GM18873 (cell line): ENCODE measurements at regions not wholly inside any gene's neighbourhood (a gene's known extent, or its start where the extent isn't known, plus 50 kb on each side); places are given as distances from the start of the nearest gene placed in this dataset.

Source experiments
- ATAC-seq: cut with Tn5 transposase; IDR thresholded peaks from one replicate; pipeline ENCODE4 v1.9.1; 2021; ENCODE audit warnings: mild to moderate bottlenecking, moderate library complexity, moderate number of reproducible peaks; ENCODE audit not compliant: unreplicated experiment, low FRiP score

DNA sequence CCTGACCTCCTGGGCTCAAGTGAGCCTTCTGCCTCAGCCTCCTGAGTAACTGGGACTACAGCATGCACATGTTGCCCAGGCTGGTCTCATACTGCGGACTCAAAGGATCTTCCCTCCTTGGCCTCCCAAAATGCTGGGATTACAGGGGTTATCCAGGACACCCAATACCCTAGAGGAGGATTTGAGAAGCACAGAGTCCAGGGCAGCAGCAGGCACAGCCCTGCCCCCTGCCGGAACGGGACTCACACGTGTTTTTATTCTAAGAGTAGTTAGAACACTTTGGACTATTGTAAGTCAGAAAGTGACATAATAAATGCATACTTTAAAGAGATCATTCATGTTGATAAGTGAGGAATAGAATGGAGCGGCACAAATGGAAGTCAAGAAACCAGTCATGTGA, 80.2 kb downstream of the C6orf118 start:
- no peak for ATAC-seq

GRCh38 chr6:165227644-165228329, 81.6 kb downstream of the C6orf118 start:
- ATAC-seq: no peak

DNA sequence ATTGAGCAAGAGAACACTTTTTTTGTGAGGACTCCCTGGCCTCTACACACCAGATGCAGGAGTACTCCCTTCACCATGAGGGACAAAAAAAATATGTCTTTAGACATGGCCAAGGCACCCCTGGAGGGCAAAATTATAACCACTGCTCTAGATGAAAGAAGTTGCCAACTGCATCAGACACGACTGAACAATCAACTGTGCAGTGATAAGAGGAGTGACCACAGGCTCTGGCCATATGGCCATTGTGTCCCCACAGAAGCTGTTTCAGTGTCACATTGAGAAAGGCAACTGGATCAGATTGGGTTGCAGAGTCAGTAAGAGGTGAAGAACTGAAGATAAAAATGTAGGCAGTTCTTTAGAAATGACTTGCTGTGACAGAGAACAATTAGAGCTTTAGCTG, 85.7 kb downstream of the C6orf118 start:
- no peak for ATAC-seq

DNA sequence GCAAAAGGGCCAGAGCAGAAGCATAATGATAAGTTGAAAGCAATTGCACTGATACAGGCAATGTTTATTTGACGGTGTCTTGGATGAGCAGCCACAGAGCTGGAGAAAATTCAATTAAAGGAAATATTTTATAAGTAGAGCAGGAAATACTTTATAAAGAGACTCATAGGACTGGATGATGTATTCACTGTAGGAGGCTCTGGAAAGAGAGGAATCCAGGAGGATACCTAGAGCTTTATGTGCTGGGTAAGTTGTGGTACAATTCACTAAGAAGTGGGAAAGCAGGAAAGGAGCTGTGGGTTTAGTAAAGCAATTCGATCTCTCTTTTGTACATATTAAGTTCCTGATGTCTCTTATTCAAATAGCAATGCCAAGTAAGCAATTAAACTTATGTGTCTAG, 86.3 kb downstream of the C6orf118 start:
- ATAC-seq: no peak

- no peak for ATAC-seq
Measured at GRCh38 chr6:165222315-165223025, 86.9 kb downstream of the C6orf118 start.

- no peak for ATAC-seq
Measured at GRCh38 chr6:165220045-165220444, 89.4 kb downstream of the C6orf118 start.

DNA sequence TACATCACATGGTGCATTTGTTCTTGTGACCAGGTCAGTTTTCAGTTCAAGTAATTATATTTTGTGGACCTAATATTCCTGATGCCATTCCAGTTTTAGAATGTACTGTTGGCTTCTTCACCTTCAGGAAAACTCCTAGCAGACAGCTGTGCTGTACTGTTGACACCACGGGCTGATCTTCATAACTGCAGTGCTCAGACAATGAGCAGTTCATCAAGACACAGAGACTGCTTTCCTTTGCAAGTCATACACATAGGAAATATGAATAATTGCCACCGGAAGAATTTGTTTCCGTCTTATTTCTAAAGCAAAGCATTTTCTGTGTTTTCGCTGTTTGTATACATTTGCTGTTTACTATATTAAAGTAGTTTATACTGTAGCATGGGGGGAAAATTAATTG, 89.8 kb downstream of the C6orf118 start:
- no peak for ATAC-seq

DNA sequence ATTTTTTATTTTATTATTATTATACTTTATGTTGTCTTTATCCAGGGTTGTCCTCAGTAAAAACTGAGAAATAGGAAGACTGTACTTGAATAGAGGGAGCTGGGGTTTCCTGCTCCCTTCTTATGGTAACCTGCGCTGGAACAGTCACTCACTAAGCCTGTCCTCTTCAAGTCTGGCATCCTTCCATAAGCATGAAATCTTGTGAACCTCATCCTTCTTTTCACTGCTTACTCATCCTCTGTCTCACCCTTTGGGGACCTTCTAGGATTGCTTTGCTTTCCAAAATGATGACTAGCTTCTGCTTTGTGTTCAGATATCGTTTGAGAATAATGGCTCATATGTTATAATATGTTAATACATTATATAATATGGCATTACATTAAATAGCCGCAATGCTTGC, 90.6 kb downstream of the C6orf118 start:
- no peak for ATAC-seq

- ATAC-seq: no peak
Measured at GRCh38 chr6:165206798-165207197, 102.6 kb downstream of the C6orf118 start.

GRCh38 chr6:165205632-165206031, 103.8 kb downstream of the C6orf118 start:
- no peak for ATAC-seq

- ATAC-seq: no peak
Measured at GRCh38 chr6:165204807-165205545, 104.4 kb downstream of the C6orf118 start.

DNA sequence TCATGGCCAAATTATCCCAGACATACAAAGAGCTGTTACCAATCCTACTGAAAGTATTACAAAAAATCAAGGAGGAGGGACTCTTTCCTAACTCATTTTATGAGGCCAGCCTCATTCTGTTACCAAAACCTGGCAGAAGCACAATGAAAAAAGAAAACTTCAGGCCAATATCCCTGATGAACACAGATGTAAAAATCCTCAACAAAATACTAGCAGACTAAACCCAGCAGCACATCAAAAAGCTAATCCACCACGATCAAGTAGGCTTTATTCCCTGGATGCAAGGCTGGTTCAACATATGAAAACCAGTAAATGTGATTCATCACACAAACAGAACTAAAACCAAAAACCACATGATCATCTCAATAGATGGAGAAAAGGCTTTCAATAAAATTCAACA, 109.2 kb downstream of the C6orf118 start:
- ATAC-seq: no peak

- ATAC-seq: no peak
Measured at GRCh38 chr6:165191461-165191860, 117.9 kb downstream of the C6orf118 start.

- ATAC-seq: no peak
Measured at GRCh38 chr6:165186441-165187205, 122.8 kb downstream of the C6orf118 start.

DNA sequence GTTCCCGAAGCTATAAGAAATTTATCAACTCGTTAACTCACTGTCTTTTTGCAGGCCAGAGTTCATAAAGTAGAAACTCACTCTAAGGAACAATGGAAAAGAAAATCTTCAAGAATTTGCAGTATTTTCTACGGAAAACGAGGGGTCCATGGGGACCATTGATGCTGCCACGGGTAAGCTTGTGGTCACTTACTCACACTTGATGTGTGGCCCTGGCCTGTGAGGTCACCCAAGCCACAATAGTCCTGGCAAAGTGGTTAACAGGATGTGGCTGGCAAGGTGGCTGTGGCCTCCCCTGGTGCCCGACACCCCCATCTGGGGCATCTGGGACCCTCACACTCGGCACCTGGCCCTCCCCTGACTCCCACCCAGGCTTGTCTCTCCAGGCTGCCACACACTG, 123.4 kb downstream of the C6orf118 start:
- no peak for ATAC-seq

DNA sequence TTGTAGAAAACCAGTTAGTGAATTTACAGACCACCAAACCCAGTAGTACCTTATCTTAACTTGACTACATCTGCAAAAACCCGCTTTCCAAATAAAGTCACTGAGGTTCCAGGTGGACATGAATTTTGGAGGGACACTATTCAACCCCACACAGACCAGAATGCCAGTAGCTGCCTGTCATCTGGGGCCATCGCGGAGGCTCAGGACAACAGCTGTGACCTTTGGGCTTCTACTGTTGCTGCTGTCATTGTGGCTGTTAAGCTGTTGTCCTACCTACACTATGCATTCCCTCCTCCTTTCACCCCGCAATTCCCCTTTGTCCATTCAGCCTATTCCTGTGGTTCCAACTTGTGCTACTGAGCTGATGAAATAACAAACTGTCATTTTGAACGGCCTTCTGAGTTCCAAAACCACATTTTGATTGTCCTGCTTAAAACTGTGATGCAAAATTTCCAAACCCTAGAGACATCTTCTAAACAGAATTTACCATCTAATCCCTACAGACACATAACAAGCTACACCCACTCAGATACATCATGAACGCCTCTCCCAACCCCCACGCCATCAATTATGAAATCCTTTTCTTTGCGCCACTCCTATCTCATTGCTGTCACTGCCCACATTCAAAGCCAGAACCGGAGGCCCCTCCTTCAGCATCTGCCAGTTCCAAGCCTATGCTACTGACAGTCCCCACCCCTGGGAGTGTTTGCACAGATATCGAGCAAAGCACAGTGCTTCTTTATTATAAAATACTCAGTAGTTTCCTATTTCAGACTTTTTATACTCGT, 125.0 kb downstream of the C6orf118 start:
- ATAC-seq: no peak

GRCh38 chr6:165183496-165184140, 125.8 kb downstream of the C6orf118 start:
- ATAC-seq: no peak

DNA sequence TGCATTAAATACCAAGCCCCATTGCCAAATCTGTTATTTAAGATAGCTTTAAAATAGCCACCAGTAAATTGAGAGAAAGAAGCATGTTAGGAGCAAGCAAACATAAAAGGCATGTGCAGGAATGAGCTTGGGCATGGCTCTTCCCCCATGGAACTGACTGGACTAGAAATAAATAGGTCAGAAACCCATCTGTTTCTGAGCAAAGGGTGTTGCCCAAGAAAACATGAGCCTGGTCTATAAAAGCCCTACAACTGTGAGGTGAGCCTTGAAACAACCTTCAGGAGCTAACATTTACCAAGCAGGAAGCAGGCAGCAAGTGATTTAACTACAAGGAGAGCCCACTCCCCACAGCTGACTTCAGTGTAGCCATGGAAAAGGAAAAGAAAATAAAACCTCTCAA, 126.3 kb downstream of the C6orf118 start:
- no peak for ATAC-seq

DNA sequence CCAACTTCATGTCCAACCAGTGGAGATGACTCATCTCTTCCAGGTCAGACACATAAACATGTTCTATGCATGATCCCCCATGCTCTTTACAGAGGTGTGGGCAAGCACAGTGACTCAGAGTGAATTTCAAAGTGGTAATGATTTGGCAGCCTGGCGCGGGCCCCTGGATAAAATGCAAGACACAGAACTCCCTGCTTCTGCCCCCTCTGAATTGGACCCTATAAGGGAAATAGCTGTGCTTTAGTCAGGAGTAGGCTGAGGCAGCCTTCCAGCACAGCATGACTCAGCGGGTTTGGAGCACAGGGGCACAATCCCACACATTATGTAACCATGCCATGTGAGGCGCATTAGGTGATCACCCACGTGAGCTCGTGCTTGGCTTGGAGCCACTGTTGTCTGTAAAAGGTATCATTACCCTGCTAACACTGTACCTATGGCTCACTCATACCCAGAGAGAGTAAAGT, 127.4 kb downstream of the C6orf118 start:
- no peak for ATAC-seq
